ENCODE measurements at regions not wholly inside any gene's neighbourhood (a gene's known extent, or its start where the extent isn't known, plus 50 kb on each side); places are given as distances from the start of the nearest gene placed in this dataset.

DNA sequence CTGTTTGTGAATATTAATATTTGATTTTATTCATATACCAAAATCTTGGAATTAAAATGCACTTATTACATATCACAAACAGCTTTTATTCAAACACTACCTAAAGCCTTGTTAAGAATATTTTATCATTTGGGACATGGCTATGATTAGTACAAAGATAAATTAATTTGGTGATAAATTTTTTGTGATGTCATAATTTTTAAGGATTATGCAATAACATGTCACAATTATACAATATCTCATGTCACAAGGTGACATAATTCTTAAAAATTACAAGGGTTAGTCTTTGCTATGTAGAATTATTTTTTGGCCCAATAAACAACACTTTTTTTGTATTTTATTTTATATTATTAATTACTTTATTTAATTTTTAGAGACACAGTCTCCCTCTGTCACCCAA is 113.7 kb downstream of the TMTC3 start (continued):
- TF ChIP-seq BMI1 (IDR thresholded peaks at IDR 0.05; ENCODE audit: borderline replicate concordance): no peak

DNA sequence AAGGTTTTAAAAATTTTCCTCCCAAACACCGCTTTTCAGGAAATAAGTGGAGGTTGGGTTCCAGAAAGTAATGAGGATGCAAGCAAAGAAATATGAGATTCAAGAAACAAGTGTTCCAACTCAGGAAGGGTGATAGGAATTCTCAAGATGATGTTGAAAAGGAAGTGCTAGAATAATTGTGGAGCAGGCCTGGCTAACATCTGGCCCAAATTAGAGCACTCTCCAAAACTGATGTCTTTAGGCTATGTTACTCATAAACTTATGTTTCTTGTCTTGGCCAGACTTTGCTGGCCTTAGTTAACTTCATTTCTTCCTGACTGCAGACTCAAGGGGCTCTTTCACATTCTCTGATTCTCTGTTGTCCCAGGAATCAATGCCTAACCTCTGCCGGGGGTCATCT is 116.3 kb downstream of the TMTC3 start:
- SMC1A ChIA-PET (ENCODE audit: uncharacterized antibody, unreplicated experiment): no interaction called here
- no peak overlapping the region for H3K4me3 ChIP-seq
- H3K27ac ChIP-seq (ENCODE audit: control insufficient read depth, insufficient read depth): no peak overlapping the region
- no peak overlapping the region for H3K9ac ChIP-seq (ENCODE audit: control insufficient read depth, insufficient read depth, low read length)
- CTCF ChIA-PET: interaction anchor here (0.6 kb wide), 1 partner anchor 62 kb away, joined by 3 read pairs; no protein-coding TSS in a partner anchor
- H3K4me1 ChIP-seq (ENCODE audit: control insufficient read depth, insufficient read depth, low read length): no peaks in the 10 kb centered on the region
- H4K20me1 ChIP-seq (ENCODE audit: control insufficient read depth, insufficient read depth): no peaks in the 10 kb centered on the region
- POLR2A ChIA-PET: no interaction called here
- H3K27me3 ChIP-seq (replicated peaks in 1 of 2; ENCODE audit: control insufficient read depth in 2 of 2, insufficient read depth in 2 of 2, low read length in 1 of 2): no peaks in the 10 kb centered on the region
- no peak overlapping the region for H2AFZ ChIP-seq (ENCODE audit: control insufficient read depth, low read depth, low read length)
- intact Hi-C loops (cut with micrococcal nuclease; ENCODE audit: unreplicated experiment): no loop called here
- H3K4me2 ChIP-seq (ENCODE audit: control insufficient read depth, insufficient read depth): no peak overlapping the region
- RAD21 ChIA-PET (ENCODE audit: unreplicated experiment): no interaction called here
- no peaks in the 10 kb centered on the region for H3K79me2 ChIP-seq (ENCODE audit: control insufficient read depth, insufficient read depth, low read length)
- no peaks in the 10 kb centered on the region for H3K36me3 ChIP-seq (ENCODE audit: control insufficient read depth in 2 of 2, insufficient read depth in 2 of 2, low read length in 1 of 2)
- DNase-seq (ENCODE audit: low read depth, low spot score) (no peak), FAIRE-seq (no peak), ATAC-seq (no peak)
- in situ Hi-C loops (cut with MboI): no loop called here
- no peaks in the 10 kb centered on the region for H3K9me3 ChIP-seq (replicated peaks; ENCODE audit: control insufficient read depth, insufficient read depth, low read length)
- no TSS peak for BruUV-seq (replicated peaks)
- TF ChIP-seq RCOR1 (conservative IDR thresholded peaks at IDR 0.05; ENCODE audit: low read depth, low read length): no peak
- TF ChIP-seq HDAC2 (IDR thresholded peaks at IDR 0.05): no peak
- WGBS (ENCODE audit: insufficient coverage, insufficient replicate concordance, low lambda C conversion rate, missing lambda C conversion rate): 67% methylated on average over 2 of the region's 2 CpGs

DNA sequence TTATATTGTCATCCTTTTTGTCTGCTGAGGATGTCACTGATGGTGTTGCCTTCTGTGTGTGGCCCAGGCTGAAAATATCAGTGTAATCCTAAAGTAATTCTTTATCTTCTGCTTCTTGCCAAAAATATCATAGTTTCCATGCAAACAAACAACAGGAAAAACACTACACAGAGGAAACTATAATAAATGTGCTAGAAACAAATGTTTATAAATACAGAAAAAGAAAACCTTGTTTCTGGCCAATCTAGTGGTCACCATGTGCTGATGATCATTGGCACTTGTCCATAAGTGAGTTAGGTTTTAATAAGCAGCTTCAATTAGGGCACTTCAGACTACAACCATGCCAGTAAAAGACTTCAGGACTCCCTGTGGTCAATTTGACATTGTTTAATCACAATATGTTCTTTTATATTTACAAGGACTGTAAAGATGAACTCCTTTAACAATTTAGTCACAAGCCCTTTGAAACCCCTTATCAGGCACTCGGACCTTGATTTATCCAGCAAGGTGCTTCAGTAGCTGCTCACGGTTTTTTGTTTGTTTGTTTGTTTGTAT is 124.8 kb downstream of the TMTC3 start:
- FAIRE-seq: no peak
- TF ChIP-seq, protein P1, sequence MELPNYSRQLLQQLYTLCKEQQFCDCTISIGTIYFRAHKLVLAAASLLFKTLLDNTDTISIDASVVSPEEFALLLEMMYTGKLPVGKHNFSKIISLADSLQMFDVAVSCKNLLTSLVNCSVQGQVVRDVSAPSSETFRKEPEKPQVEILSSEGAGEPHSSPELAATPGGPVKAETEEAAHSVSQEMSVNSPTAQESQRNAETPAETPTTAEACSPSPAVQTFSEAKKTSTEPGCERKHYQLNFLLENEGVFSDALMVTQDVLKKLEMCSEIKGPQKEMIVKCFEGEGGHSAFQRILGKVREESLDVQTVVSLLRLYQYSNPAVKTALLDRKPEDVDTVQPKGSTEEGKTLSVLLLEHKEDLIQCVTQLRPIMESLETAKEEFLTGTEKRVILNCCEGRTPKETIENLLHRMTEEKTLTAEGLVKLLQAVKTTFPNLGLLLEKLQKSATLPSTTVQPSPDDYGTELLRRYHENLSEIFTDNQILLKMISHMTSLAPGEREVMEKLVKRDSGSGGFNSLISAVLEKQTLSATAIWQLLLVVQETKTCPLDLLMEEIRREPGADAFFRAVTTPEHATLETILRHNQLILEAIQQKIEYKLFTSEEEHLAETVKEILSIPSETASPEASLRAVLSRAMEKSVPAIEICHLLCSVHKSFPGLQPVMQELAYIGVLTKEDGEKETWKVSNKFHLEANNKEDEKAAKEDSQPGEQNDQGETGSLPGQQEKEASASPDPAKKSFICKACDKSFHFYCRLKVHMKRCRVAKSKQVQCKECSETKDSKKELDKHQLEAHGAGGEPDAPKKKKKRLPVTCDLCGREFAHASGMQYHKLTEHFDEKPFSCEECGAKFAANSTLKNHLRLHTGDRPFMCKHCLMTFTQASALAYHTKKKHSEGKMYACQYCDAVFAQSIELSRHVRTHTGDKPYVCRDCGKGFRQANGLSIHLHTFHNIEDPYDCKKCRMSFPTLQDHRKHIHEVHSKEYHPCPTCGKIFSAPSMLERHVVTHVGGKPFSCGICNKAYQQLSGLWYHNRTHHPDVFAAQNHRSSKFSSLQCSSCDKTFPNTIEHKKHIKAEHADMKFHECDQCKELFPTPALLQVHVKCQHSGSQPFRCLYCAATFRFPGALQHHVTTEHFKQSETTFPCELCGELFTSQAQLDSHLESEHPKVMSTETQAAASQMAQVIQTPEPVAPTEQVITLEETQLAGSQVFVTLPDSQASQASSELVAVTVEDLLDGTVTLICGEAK (IDR thresholded peaks at IDR 0.05; ENCODE audit: borderline replicate concordance): no peak
- TF ChIP-seq CREB1 (IDR thresholded peaks at IDR 0.05; ENCODE audit: low read depth) (no peak), ATF7 (IDR thresholded peaks at IDR 0.05; ENCODE audit: low read depth) (no peak), EED (IDR thresholded peaks at IDR 0.05; ENCODE audit: low read depth) (no peak), MEF2A (IDR thresholded peaks at IDR 0.05; ENCODE audit: insufficient read depth, low read depth, low read length) (no peak), NBN (IDR thresholded peaks at IDR 0.05) (no peak), ZSCAN29 (IDR thresholded peaks at IDR 0.05) (no peak), RFX5 (IDR thresholded peaks at IDR 0.05; ENCODE audit: low read depth, low read length) (no peak), RAD51 (IDR thresholded peaks at IDR 0.05) (no peak), STAT3 (IDR thresholded peaks at IDR 0.05; ENCODE audit: low read depth, low read length) (no peak), POLR2AphosphoS5 (IDR thresholded peaks at IDR 0.05; ENCODE audit: low read length) (no peak), TCF3 (IDR thresholded peaks at IDR 0.05; ENCODE audit: borderline replicate concordance, insufficient read depth, low read depth, low read length) (no peak), ZNF622 (IDR thresholded peaks at IDR 0.05) (no peak), JUNB (IDR thresholded peaks at IDR 0.05) (no peak)

More for the DNA sequence above, 124.8 kb downstream of the TMTC3 start:
- Histone ChIP-seq H3K9ac (ENCODE audit: control insufficient read depth, insufficient read depth, low read length) (no peak overlapping the region), H3K36me3 (ENCODE audit: control insufficient read depth in 2 of 2, insufficient read depth in 2 of 2, low read length in 1 of 2) (no peaks in the 10 kb centered on the region), H3K27ac (ENCODE audit: control insufficient read depth, insufficient read depth) (no peak overlapping the region), H3K9me3 (replicated peaks; ENCODE audit: control insufficient read depth, insufficient read depth, low read length) (no peaks in the 10 kb centered on the region), H3K79me2 (ENCODE audit: control insufficient read depth, insufficient read depth, low read length) (no peaks in the 10 kb centered on the region), H2AFZ (ENCODE audit: control insufficient read depth, low read depth, low read length) (no peak overlapping the region), H3K27me3 (replicated peaks in 1 of 2; ENCODE audit: control insufficient read depth in 2 of 2, insufficient read depth in 2 of 2, low read length in 1 of 2) (no peaks in the 10 kb centered on the region), H3K4me3 (no peak overlapping the region), H3K4me2 (ENCODE audit: control insufficient read depth, insufficient read depth) (no peak overlapping the region), H4K20me1 (ENCODE audit: control insufficient read depth, insufficient read depth) (no peaks in the 10 kb centered on the region), H3K4me1 (ENCODE audit: control insufficient read depth, insufficient read depth, low read length) (no peaks in the 10 kb centered on the region)
- no TSS peak for BruUV-seq (replicated peaks)
- POLR2A ChIA-PET: no interaction called here
- intact Hi-C loops (cut with micrococcal nuclease; ENCODE audit: unreplicated experiment) (no loop called here), in situ Hi-C loops (cut with MboI) (no loop called here)
- SMC1A ChIA-PET (ENCODE audit: uncharacterized antibody, unreplicated experiment): no interaction called here
- RAD21 ChIA-PET (ENCODE audit: unreplicated experiment): no interaction called here
- 25% methylated on average over 2 of the region's 2 CpGs for whole genome bisulfite sequencing (ENCODE audit: insufficient coverage, insufficient replicate concordance, low lambda C conversion rate, missing lambda C conversion rate)
- CTCF ChIA-PET: no interaction called here
- ATAC-seq (no peak), DNase-seq (ENCODE audit: low read depth, low spot score) (no peak)
